ENCODE measurements at regions not wholly inside any gene's neighbourhood (a gene's known extent, or its start where the extent isn't known, plus 50 kb on each side); places are given as distances from the start of the nearest gene placed in this dataset.

GRCh38 chr9:89697553-89697952 is 92.7 kb downstream of the GADD45G start:
- Histone ChIP-seq H3K36me3 (ENCODE audit: control insufficient read depth in 2 of 2, insufficient read depth in 1 of 2, low read length in 2 of 2) (no peaks in the 10 kb centered on the region), H3K27ac (ENCODE audit: extremely low read depth, low read depth, low read length) (no peak overlapping the region), H3K9me3 (ENCODE audit: control insufficient read depth, insufficient read depth, low read depth, low read length) (no peaks in the 10 kb centered on the region), H3K4me3 (ENCODE audit: low read depth, low read length) (no peak overlapping the region), H3K4me1 (ENCODE audit: control insufficient read depth, insufficient read depth, low read length) (no peaks in the 10 kb centered on the region)
- ChIA-PET CTCF (interaction anchor here (0.8 kb wide), 1 partner anchor 94 kb away, joined by 3 read pairs; no protein-coding TSS in a partner anchor), POLR2A (no interaction called here)
- TF ChIP-seq, protein P1, sequence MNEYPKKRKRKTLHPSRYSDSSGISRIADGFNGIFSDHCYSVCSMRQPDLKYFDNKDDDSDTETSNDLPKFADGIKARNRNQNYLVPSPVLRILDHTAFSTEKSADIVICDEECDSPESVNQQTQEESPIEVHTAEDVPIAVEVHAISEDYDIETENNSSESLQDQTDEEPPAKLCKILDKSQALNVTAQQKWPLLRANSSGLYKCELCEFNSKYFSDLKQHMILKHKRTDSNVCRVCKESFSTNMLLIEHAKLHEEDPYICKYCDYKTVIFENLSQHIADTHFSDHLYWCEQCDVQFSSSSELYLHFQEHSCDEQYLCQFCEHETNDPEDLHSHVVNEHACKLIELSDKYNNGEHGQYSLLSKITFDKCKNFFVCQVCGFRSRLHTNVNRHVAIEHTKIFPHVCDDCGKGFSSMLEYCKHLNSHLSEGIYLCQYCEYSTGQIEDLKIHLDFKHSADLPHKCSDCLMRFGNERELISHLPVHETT (tag by site-specific recombination; IDR thresholded peaks at IDR 0.05), result no peak
- TF ChIP-seq ZNF768 (tag by site-specific recombination; IDR thresholded peaks at IDR 0.05) (no peak), ZBTB20 (tag by site-specific recombination; IDR thresholded peaks at IDR 0.05) (no peak), BCL11A (tag by site-specific recombination; IDR thresholded peaks at IDR 0.05; ENCODE audit: low read depth) (no peak), ZNF37A (tag by site-specific recombination; IDR thresholded peaks at IDR 0.05) (no peak), ZBTB26 (tag by site-specific recombination; optimal IDR thresholded peaks at IDR 0.05) (no peak), KLF10 (tag by site-specific recombination; IDR thresholded peaks at IDR 0.05) (no peak), ZNF585B (tag by site-specific recombination; IDR thresholded peaks at IDR 0.05) (no peak), ZNF837 (tag by site-specific recombination; IDR thresholded peaks at IDR 0.05) (no peak), ZFHX2 (tag by site-specific recombination; conservative IDR thresholded peaks at IDR 0.05) (no peak), ZNF211 (tag by site-specific recombination; IDR thresholded peaks at IDR 0.05; ENCODE audit: low read depth) (no peak), ZNF239 (tag by site-specific recombination; IDR thresholded peaks at IDR 0.05) (no peak), ZNF830 (tag by site-specific recombination; IDR thresholded peaks at IDR 0.05; ENCODE audit: low read depth) (no peak), ZNF184 (tag by site-specific recombination; IDR thresholded peaks at IDR 0.05) (no peak)
- TF ChIP-seq, protein P2, sequence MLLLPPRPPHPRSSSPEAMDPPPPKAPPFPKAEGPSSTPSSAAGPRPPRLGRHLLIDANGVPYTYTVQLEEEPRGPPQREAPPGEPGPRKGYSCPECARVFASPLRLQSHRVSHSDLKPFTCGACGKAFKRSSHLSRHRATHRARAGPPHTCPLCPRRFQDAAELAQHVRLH (tag by site-specific recombination; IDR thresholded peaks at IDR 0.05), result no peak
- TF ChIP-seq, protein P3, sequence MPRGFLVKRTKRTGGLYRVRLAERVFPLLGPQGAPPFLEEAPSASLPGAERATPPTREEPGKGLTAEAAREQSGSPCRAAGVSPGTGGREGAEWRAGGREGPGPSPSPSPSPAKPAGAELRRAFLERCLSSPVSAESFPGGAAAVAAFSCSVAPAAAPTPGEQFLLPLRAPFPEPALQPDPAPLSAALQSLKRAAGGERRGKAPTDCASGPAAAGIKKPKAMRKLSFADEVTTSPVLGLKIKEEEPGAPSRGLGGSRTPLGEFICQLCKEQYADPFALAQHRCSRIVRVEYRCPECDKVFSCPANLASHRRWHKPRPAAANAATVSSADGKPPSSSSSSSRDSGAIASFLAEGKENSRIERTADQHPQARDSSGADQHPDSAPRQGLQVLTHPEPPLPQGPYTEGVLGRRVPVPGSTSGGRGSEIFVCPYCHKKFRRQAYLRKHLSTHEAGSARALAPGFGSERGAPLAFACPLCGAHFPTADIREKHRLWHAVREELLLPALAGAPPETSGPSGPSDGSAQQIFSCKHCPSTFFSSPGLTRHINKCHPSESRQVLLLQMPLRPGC (tag by site-specific recombination; IDR thresholded peaks at IDR 0.05), result no peak
- TF ChIP-seq, protein P4, sequence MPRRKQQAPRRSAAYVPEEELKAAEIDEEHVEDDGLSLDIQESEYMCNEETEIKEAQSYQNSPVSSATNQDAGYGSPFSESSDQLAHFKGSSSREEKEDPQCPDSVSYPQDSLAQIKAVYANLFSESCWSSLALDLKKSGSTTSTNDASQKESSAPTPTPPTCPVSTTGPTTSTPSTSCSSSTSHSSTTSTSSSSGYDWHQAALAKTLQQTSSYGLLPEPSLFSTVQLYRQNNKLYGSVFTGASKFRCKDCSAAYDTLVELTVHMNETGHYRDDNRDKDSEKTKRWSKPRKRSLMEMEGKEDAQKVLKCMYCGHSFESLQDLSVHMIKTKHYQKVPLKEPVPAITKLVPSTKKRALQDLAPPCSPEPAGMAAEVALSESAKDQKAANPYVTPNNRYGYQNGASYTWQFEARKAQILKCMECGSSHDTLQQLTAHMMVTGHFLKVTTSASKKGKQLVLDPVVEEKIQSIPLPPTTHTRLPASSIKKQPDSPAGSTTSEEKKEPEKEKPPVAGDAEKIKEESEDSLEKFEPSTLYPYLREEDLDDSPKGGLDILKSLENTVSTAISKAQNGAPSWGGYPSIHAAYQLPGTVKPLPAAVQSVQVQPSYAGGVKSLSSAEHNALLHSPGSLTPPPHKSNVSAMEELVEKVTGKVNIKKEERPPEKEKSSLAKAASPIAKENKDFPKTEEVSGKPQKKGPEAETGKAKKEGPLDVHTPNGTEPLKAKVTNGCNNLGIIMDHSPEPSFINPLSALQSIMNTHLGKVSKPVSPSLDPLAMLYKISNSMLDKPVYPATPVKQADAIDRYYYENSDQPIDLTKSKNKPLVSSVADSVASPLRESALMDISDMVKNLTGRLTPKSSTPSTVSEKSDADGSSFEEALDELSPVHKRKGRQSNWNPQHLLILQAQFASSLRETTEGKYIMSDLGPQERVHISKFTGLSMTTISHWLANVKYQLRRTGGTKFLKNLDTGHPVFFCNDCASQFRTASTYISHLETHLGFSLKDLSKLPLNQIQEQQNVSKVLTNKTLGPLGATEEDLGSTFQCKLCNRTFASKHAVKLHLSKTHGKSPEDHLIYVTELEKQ (tag by site-specific recombination; IDR thresholded peaks at IDR 0.05; ENCODE audit: borderline replicate concordance), result no peak

- Histone ChIP-seq H3K4me3 (ENCODE audit: low read depth, low read length) (no peak overlapping the region), H3K27ac (ENCODE audit: extremely low read depth, low read depth, low read length) (no peak overlapping the region), H3K9me3 (ENCODE audit: control insufficient read depth, insufficient read depth, low read depth, low read length) (no peaks in the 10 kb centered on the region), H3K36me3 (ENCODE audit: control insufficient read depth in 2 of 2, insufficient read depth in 1 of 2, low read length in 2 of 2) (no peaks in the 10 kb centered on the region), H3K4me1 (ENCODE audit: control insufficient read depth, insufficient read depth, low read length) (no peaks in the 10 kb centered on the region)
- TF ChIP-seq ZNF221 (tag by site-specific recombination; IDR thresholded peaks at IDR 0.05; ENCODE audit: borderline replicate concordance), result no peak
- no peak for TF ChIP-seq ZNF146 (tag by site-specific recombination; IDR thresholded peaks at IDR 0.05)
- TF ChIP-seq, protein P5, sequence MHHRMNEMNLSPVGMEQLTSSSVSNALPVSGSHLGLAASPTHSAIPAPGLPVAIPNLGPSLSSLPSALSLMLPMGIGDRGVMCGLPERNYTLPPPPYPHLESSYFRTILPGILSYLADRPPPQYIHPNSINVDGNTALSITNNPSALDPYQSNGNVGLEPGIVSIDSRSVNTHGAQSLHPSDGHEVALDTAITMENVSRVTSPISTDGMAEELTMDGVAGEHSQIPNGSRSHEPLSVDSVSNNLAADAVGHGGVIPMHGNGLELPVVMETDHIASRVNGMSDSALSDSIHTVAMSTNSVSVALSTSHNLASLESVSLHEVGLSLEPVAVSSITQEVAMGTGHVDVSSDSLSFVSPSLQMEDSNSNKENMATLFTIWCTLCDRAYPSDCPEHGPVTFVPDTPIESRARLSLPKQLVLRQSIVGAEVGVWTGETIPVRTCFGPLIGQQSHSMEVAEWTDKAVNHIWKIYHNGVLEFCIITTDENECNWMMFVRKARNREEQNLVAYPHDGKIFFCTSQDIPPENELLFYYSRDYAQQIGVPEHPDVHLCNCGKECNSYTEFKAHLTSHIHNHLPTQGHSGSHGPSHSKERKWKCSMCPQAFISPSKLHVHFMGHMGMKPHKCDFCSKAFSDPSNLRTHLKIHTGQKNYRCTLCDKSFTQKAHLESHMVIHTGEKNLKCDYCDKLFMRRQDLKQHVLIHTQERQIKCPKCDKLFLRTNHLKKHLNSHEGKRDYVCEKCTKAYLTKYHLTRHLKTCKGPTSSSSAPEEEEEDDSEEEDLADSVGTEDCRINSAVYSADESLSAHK (tag by site-specific recombination; IDR thresholded peaks at IDR 0.05), result no peak
- no peak for TF ChIP-seq ZNF585B (tag by site-specific recombination; IDR thresholded peaks at IDR 0.05)
- TF ChIP-seq ZNF335 (tag by site-specific recombination; conservative IDR thresholded peaks at IDR 0.05), result no peak
- no peak for TF ChIP-seq KLF16 (tag by site-specific recombination; IDR thresholded peaks at IDR 0.05)
- no peak for TF ChIP-seq ZXDB (tag by site-specific recombination; IDR thresholded peaks at IDR 0.05)
- ChIA-PET CTCF (interaction anchor here (0.6 to 1.0 kb wide), 3 partner anchors 71 to 127 kb away, joined by 3 to 6 read pairs (median 4); no protein-coding TSS in a partner anchor), POLR2A (interaction anchor here (1.4 kb wide), 1 partner anchor 94 kb away, joined by 5 read pairs; the partner anchor contains the start of gene GADD45G)
These were observed 93.7 kb downstream of the GADD45G start for GRCh38 chr9:89698411-89699005.
